HEK293T (cell line): ENCODE measurements at regions not wholly inside any gene's neighbourhood (a gene's known extent, or its start where the extent isn't known, plus 50 kb on each side); places are given as distances from the start of the nearest gene placed in this dataset.

ENCODE experiments used
- ARNT ChIP-seq: fragments of 450-650 bp; IDR thresholded peaks from 2 replicates; pipeline ENCODE4 v1.6.1; 2017; ENCODE audit warnings: mild to moderate bottlenecking
- BHLHE40 ChIP-seq: fragments of 450-650 bp; IDR thresholded peaks from 2 replicates; pipeline ENCODE4 v1.6.1; 2016; ENCODE audit warnings: mild to moderate bottlenecking, moderate library complexity, borderline replicate concordance
- FOXA1 ChIP-seq: fragments of 450-650 bp; IDR thresholded peaks from 2 replicates; pipeline ENCODE4 v1.6.1; 2016; ENCODE audit warnings: mild to moderate bottlenecking
- FOXM1 ChIP-seq: fragments of 450-650 bp; IDR thresholded peaks from 2 replicates; pipeline ENCODE4 v1.6.1; 2017; ENCODE audit warnings: mild to moderate bottlenecking, borderline replicate concordance
- HDGF ChIP-seq: fragments of 450-650 bp; IDR thresholded peaks from 2 replicates; pipeline ENCODE4 v1.6.1; 2017; ENCODE audit warnings: antibody characterized with exemption, borderline replicate concordance
- L3MBTL2 ChIP-seq: fragments of 450-650 bp; conservative IDR thresholded peaks from 2 replicates; pipeline ENCODE4 v1.6.1; 2016; ENCODE audit warnings: mild to moderate bottlenecking
- SP1 ChIP-seq: fragments of 450-650 bp; IDR thresholded peaks from 2 replicates; pipeline ENCODE4 v1.6.1; 2017
- SUZ12 ChIP-seq: fragments of 450-650 bp; IDR thresholded peaks from 2 replicates; pipeline ENCODE4 v1.6.1; 2016; ENCODE audit warnings: mild to moderate bottlenecking
- ZNF384 ChIP-seq: fragments of 450-650 bp; IDR thresholded peaks from 2 replicates; pipeline ENCODE4 v1.6.1; 2016

GRCh38 chr9:1845425-1845824 is 169.7 kb upstream of the SMARCA2 start:
- TF ChIP-seq SP1, result no peak
- no peak for TF ChIP-seq ZNF384
- TF ChIP-seq FOXA1, result no peak
- no peak for TF ChIP-seq HDGF
- no peak for TF ChIP-seq FOXM1
- no peak for TF ChIP-seq SUZ12
- no peak for TF ChIP-seq BHLHE40
- TF ChIP-seq ARNT, result no peak
- no peak for TF ChIP-seq L3MBTL2
